ENCODE measurements at regions not wholly inside any gene's neighbourhood (a gene's known extent, or its start where the extent isn't known, plus 50 kb on each side); places are given as distances from the start of the nearest gene placed in this dataset.

GRCh38 chr11:87431392-87431791 lies 393.7 kb downstream of the TMEM135 start:
- TF ChIP-seq, protein P1, sequence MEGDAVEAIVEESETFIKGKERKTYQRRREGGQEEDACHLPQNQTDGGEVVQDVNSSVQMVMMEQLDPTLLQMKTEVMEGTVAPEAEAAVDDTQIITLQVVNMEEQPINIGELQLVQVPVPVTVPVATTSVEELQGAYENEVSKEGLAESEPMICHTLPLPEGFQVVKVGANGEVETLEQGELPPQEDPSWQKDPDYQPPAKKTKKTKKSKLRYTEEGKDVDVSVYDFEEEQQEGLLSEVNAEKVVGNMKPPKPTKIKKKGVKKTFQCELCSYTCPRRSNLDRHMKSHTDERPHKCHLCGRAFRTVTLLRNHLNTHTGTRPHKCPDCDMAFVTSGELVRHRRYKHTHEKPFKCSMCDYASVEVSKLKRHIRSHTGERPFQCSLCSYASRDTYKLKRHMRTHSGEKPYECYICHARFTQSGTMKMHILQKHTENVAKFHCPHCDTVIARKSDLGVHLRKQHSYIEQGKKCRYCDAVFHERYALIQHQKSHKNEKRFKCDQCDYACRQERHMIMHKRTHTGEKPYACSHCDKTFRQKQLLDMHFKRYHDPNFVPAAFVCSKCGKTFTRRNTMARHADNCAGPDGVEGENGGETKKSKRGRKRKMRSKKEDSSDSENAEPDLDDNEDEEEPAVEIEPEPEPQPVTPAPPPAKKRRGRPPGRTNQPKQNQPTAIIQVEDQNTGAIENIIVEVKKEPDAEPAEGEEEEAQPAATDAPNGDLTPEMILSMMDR (IDR thresholded peaks at IDR 0.05; ENCODE audit: insufficient read depth, low read depth, low read length, missing control alignments) = no peak
- no peak for DNase-seq (ENCODE audit: low read depth)
- no peak overlapping the region for H3K4me3 ChIP-seq (ENCODE audit: low read length)

- no peak for DNase-seq (ENCODE audit: low read depth)
- TF ChIP-seq, protein P1 (IDR thresholded peaks at IDR 0.05; ENCODE audit: insufficient read depth, low read depth, low read length, missing control alignments) = no peak
- no peak overlapping the region for H3K4me3 ChIP-seq (ENCODE audit: low read length)
These were observed 393.1 kb downstream of the TMEM135 start for GRCh38 chr11:87430821-87431220.

DNA sequence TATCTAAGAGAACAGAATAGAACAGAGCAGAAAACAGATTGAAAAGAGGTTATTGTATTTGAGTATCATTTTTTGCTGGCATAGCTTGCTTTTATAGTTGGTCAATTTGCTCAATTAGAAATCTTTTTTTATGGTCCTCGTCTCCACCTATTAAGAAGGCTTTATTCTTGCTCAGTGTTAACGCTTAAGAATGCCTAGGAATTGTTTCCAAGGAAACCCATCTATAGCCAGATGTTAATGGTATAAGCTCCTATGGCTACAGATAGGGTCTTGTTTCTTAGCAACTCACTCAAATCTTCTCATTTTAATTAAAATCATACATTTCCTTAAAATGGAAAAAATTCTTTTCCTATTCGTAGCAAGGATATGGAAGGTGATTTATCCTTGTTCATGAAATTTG lies 392.3 kb downstream of the TMEM135 start:
- no peak for DNase-seq (ENCODE audit: low read depth)
- H3K4me3 ChIP-seq (ENCODE audit: low read length) = no peak overlapping the region
- TF ChIP-seq, protein P1 (IDR thresholded peaks at IDR 0.05; ENCODE audit: insufficient read depth, low read depth, low read length, missing control alignments) = no peak

DNA sequence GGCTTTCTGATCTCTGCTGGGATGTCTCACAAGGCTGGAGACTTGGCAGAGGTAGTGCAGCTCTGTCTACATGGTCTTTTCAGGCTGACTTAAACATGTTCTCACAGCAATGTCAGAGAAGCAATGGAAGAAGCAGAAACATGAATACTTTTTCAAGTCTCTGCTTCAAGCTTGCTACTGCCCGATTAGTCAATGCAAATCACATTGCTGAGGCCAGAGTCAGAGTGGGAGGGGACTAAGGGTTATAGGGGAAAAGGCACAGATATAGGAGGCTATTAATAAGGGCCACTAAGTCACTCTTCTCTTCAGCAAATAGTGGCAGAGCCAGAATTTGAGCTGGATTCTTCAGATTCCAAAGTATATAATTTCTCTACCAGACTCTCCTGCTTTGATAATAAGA lies 390.5 kb downstream of the TMEM135 start:
- TF ChIP-seq, protein P1 (IDR thresholded peaks at IDR 0.05; ENCODE audit: insufficient read depth, low read depth, low read length, missing control alignments) = no peak
- DNase-seq (ENCODE audit: low read depth) = peak; percentile 51
- H3K4me3 ChIP-seq (ENCODE audit: low read length) = no peak overlapping the region

DNA sequence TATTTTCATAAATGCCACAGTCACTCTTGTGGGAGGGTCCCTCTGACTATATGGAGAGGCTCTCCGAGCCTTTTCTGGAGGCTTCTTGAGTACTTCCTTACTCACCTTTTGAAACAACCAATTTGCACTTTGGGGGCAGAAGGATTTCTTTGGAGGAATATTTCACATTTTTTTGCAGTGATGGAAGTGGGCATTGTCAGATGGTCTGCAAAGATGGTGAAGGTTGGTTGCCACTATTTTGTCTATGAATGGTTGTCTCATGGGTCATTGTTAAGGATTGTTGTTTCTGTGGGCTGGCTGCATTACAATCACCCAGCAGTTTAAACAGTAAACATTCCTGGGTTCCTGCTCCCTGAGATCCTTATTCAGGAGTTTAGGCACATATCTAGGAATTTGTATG lies 388.2 kb downstream of the TMEM135 start:
- H3K4me3 ChIP-seq (ENCODE audit: low read length) = no peak overlapping the region
- no peak for DNase-seq (ENCODE audit: low read depth)
- TF ChIP-seq, protein P1 (IDR thresholded peaks at IDR 0.05; ENCODE audit: insufficient read depth, low read depth, low read length, missing control alignments) = no peak

GRCh38 chr11:87425391-87425790 lies 387.7 kb downstream of the TMEM135 start:
- no peak overlapping the region for H3K4me3 ChIP-seq (ENCODE audit: low read length)
- peak; percentile 62 for DNase-seq (ENCODE audit: low read depth)
- TF ChIP-seq, protein P1 (IDR thresholded peaks at IDR 0.05; ENCODE audit: insufficient read depth, low read depth, low read length, missing control alignments) = no peak

- no peak overlapping the region for H3K4me3 ChIP-seq (ENCODE audit: low read length)
- no peak for DNase-seq (ENCODE audit: low read depth)
- TF ChIP-seq, protein P1 (IDR thresholded peaks at IDR 0.05; ENCODE audit: insufficient read depth, low read depth, low read length, missing control alignments) = no peak
These were observed 385.4 kb downstream of the TMEM135 start for GRCh38 chr11:87423161-87423560.
